HCT116 (cell line): ENCODE measurements at regions not wholly inside any gene's neighbourhood (a gene's known extent, or its start where the extent isn't known, plus 50 kb on each side); places are given as distances from the start of the nearest gene placed in this dataset.

Experiments used
- CEBPB ChIP-seq: IDR thresholded peaks from 2 replicates; pipeline ENCODE4 v1.6.1; 2012; ENCODE audit warnings: low read depth
- EGR1 ChIP-seq: IDR thresholded peaks from 2 replicates; pipeline ENCODE4 v1.6.1; 2012; ENCODE audit warnings: low read depth
- EZH2phosphoT487 ChIP-seq: fragments of 200-600 bp; IDR thresholded peaks from 2 replicates; pipeline ENCODE4 v1.6.1; 2018; ENCODE audit warnings: antibody characterized with exemption, borderline replicate concordance
- FOSL1 ChIP-seq: IDR thresholded peaks from 2 replicates; pipeline ENCODE4 v1.6.1; 2012; ENCODE audit warnings: low read depth
- JUND ChIP-seq: IDR thresholded peaks from 2 replicates; pipeline ENCODE4 v1.6.1; 2012
- SIN3A ChIP-seq: IDR thresholded peaks from 2 replicates; pipeline ENCODE4 v1.6.1; 2012; ENCODE audit warnings: low read depth
- SP1 ChIP-seq: IDR thresholded peaks from 2 replicates; pipeline ENCODE4 v1.6.1; 2012; ENCODE audit warnings: low read depth
- SRF ChIP-seq: IDR thresholded peaks from 2 replicates; pipeline ENCODE4 v1.6.1; 2012; ENCODE audit warnings: low read depth
- TCF7L2 ChIP-seq: IDR thresholded peaks from 2 replicates; pipeline ENCODE4 v1.7.0; 2011; ENCODE audit warnings: borderline replicate concordance, inconsistent platforms; ENCODE audit not compliant: insufficient read depth, insufficient read length; ENCODE audit errors: extremely low read depth
- YY1 ChIP-seq: IDR thresholded peaks from 2 replicates; pipeline ENCODE4 v1.6.1; 2011; ENCODE audit warnings: low read length, low read depth, moderate library complexity, mild to moderate bottlenecking; ENCODE audit not compliant: insufficient replicate concordance; ENCODE audit errors: extremely low read depth
- ZFX ChIP-seq: fragments of 450-650 bp; IDR thresholded peaks from 2 replicates; pipeline ENCODE4 v1.6.1; 2017
- ZNF274 ChIP-seq: fragments of 200-500 bp; sonication (Bioruptor generic); IDR thresholded peaks from 2 replicates; pipeline ENCODE4 v1.6.1; 2014; ENCODE audit warnings: mild to moderate bottlenecking, low read depth, low read length, inconsistent platforms
- TF ChIP-seq, protein P1 (sequence below): IDR thresholded peaks from 2 replicates; pipeline ENCODE4 v1.6.1; 2011; ENCODE audit warnings: mild to moderate bottlenecking, low read length, moderate library complexity; ENCODE audit not compliant: insufficient replicate concordance; ENCODE audit errors: extremely low read depth
- TF ChIP-seq, protein P2 (sequence below), 3 experiments: fragments of 200-600 bp in 1 of 3; sonication (generic) in 1 of 3; IDR thresholded peaks in 2 of 3; conservative IDR thresholded peaks in 1 of 3; 2 replicates each; pipeline ENCODE4 v1.5.1; 2012 to 2017; ENCODE audit warnings: low read depth in 2 of 3, low read length in 2 of 3, antibody characterized with exemption in 1 of 3, borderline replicate concordance in 1 of 3, control low read depth in 1 of 3, mild to moderate bottlenecking in 1 of 3, mixed read lengths in 1 of 3, mixed run types in 1 of 3, moderate library complexity in 1 of 3; ENCODE audit not compliant: insufficient read depth in 1 of 3

GRCh38 chr15:95194746-95195145 is 963.4 kb downstream of the MCTP2 start (continued):
- TF ChIP-seq, protein P1, sequence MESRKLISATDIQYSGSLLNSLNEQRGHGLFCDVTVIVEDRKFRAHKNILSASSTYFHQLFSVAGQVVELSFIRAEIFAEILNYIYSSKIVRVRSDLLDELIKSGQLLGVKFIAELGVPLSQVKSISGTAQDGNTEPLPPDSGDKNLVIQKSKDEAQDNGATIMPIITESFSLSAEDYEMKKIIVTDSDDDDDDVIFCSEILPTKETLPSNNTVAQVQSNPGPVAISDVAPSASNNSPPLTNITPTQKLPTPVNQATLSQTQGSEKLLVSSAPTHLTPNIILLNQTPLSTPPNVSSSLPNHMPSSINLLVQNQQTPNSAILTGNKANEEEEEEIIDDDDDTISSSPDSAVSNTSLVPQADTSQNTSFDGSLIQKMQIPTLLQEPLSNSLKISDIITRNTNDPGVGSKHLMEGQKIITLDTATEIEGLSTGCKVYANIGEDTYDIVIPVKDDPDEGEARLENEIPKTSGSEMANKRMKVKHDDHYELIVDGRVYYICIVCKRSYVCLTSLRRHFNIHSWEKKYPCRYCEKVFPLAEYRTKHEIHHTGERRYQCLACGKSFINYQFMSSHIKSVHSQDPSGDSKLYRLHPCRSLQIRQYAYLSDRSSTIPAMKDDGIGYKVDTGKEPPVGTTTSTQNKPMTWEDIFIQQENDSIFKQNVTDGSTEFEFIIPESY: no peak
- no peak for TF ChIP-seq FOSL1
- TF ChIP-seq YY1: no peak
- no peak for TF ChIP-seq SIN3A
- TF ChIP-seq TCF7L2: no peak
- TF ChIP-seq, protein P2, sequence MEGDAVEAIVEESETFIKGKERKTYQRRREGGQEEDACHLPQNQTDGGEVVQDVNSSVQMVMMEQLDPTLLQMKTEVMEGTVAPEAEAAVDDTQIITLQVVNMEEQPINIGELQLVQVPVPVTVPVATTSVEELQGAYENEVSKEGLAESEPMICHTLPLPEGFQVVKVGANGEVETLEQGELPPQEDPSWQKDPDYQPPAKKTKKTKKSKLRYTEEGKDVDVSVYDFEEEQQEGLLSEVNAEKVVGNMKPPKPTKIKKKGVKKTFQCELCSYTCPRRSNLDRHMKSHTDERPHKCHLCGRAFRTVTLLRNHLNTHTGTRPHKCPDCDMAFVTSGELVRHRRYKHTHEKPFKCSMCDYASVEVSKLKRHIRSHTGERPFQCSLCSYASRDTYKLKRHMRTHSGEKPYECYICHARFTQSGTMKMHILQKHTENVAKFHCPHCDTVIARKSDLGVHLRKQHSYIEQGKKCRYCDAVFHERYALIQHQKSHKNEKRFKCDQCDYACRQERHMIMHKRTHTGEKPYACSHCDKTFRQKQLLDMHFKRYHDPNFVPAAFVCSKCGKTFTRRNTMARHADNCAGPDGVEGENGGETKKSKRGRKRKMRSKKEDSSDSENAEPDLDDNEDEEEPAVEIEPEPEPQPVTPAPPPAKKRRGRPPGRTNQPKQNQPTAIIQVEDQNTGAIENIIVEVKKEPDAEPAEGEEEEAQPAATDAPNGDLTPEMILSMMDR (IDR thresholded peaks at IDR 0.05 in 2 of 3, conservative IDR thresholded peaks at IDR 0.05 in 1 of 3; ENCODE audit: borderline replicate concordance in 1 of 3, insufficient read depth in 1 of 3, low read depth in 2 of 3, low read length in 2 of 3): no peak
- TF ChIP-seq SP1: no peak
- no peak for TF ChIP-seq EZH2phosphoT487
- no peak for TF ChIP-seq ZNF274
- no peak for TF ChIP-seq JUND
- no peak for TF ChIP-seq SRF
- TF ChIP-seq EGR1: no peak
- no peak for TF ChIP-seq ZFX
- TF ChIP-seq CEBPB: no peak
